Stimulated activated naive CD4-positive, alpha-beta T cell treated with Interleukin-2 at 50 U/mL for 16 hours (primary cell): ENCODE measurements at regions not wholly inside any gene's neighbourhood (a gene's known extent, or its start where the extent isn't known, plus 50 kb on each side); places are given as distances from the start of the nearest gene placed in this dataset.
"Not testable (repeated sequence)": the region's sequence is repeated elsewhere in the genome, so short reads cannot be mapped to it uniquely, and the experiment has no call there.

Experiments used
- DNase-seq: peaks from one replicate; lab custom pipeline; 2025; lab: John Stamatoyannopoulos, UW

- DNase-seq, result no peak
Observed at GRCh38 chr15:93825682-93826081, 405.7 kb upstream of the MCTP2 start.

GRCh38 chr15:93823971-93824913, 407.1 kb upstream of the MCTP2 start:
- DNase-seq, result no peak

DNA sequence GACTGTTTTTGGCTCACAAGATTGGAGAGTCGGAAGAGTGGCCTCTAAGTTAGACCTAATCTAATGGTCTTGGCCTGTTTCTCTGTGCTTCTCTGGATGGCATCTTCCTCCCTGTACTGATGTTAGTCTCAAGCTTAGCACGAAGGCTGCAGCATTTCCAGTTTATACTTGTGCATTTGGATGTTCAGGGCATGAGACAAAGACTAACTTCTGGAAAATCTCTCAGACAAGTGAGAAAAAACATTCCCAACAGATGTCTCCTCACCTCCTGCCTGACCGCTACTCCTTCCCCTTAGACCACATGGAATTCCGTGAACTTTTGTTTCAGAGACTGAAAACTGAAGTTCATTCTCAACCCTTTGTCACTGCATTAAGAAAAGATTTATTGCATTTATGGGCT, 410.8 kb upstream of the MCTP2 start:
- DNase-seq, result no peak

DNA sequence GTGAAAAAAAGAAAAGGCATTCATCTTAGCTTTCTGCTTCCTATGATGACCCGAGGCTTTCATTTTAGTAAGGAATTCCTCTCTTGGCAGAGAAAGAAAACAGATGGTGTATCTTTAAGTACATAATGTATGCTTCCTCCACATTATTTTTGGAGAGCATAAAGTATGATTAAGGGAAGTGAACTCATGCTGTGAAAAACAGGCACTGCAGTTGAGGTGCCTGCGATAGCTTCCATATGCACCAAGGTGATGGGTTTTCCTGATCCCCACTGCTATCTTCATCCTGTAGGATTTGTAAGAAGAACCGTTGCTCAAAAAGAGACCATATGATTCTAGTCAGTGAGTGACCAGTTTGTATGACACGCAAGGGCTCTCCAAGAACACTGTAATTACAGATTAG, 411.5 kb upstream of the MCTP2 start:
- DNase-seq, result no peak

- DNase-seq, result no peak
Observed at GRCh38 chr15:93816815-93817214, 414.5 kb upstream of the MCTP2 start.

DNA sequence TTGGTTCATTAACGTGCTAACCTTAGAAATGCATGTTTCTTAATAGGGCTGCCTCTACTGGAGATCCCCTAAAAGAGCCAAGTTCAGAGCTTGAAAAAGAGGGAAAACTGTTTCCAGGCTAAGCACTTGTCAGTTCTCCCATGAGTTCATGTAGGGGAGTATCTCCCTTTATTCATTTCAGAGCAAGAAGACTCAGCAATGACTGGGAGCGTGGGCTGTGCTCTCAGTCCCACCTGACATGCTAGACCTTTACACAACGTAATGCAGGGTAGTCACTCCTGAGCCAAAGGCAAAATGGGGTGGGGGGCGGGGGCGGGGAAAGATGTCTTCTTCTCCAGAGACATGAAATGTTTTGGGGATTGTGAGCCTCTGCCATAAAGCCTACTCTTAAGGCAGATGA, 420.1 kb upstream of the MCTP2 start:
- DNase-seq, result no peak

DNA sequence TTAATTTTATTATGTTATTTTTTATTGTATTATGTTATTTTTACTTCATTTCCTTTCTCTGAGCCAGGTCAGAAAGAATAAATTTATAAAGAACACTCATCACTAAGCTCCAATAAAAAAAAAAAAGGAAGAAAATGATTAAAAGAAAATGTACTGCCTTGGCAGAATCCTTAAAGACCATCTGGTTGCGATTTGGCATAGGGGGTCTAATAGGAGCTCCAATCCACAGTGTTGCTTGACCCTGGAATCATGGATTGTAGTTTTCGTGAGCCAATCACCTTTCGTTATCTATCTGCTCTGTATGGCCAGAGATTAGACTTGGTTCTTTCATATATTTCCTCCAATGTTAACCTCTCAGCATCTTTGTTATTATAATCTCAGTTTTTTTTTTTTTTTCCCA, 421.8 kb upstream of the MCTP2 start:
- no peak for DNase-seq

GRCh38 chr15:93803421-93804152, 427.8 kb upstream of the MCTP2 start:
- DNase-seq, result no peak

GRCh38 chr15:93801206-93801605, 430.2 kb upstream of the MCTP2 start:
- no peak for DNase-seq

DNA sequence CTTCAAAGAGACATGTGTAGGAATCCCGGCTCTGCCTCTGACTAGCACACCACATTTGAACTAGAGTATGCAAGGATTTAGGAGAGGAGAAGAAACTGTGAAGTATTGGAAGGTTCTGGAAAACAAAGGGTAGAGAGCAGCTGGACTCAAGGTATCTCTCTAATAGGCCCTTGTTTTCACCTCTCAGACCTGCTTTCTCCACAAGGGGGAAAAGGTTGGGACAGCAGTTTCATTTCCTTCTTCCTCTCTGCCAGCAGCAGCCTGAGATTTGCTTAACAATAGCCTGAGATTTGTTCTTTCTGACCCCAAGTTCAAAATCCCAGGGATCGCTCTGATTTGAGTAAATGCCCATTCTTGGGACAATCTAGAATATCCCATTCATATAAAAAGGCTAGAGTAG, 430.6 kb upstream of the MCTP2 start:
- DNase-seq, result no peak

DNA sequence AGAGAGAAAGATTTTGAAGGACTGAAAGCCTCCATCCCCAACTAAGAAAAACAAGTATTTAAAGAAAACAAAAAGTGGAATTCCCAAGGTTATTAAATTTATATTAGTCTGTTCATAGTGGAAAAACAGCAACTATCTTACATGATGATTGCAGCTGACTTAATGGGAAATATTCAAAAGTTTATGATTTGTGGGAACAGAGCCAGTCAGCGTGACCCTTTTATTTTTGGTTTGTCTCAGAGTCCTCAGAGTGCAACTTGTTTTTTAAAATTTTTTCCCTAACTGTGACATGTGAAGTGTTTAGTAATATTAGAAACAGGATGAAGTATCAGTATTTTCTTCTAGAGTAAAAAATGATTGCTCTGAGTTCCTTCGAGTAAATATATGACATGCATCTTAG, 441.9 kb upstream of the MCTP2 start:
- no peak for DNase-seq

DNA sequence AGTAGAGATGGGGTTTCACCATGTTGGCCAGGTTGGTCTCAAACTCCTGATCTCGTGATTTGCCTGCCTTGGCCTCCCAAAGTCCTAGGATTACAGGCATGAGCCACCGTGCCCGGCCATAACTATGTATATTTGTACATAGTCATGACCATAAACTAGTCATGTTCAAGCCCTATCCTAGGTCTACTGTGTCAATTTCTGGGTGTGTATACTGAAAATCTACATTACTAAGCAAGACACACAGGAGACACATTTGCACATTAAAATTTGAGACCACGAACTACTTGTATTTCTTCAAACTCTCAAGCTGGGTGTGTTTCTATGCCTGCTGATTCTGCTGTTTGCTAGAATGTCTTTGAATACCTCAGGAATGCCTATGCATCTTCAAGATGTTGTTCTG, 451.3 kb upstream of the MCTP2 start:
- no peak for DNase-seq

DNA sequence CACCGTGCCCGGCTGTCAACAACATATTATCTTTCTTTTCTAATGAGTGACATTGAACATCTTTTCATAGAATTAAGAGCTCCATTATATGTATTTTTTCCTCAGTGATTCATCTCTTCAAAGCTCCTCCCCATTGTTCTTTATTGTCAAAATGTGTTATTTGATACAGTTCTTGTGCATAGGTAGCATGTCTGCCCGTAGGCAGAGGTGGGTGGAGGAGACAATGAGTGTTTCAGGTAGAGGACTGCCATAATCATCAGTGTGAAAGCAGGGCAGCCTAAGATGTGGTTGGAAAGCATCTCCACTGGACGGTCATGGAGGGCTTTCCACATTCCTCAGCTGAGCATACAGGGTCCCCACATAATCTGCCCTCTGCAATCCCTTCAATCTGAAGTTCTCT, 452.0 kb upstream of the MCTP2 start:
- DNase-seq, result no peak

- no peak for DNase-seq
Observed at GRCh38 chr15:93771196-93772030, 459.9 kb upstream of the MCTP2 start.

GRCh38 chr15:93770788-93771187, 460.6 kb upstream of the MCTP2 start:
- no peak for DNase-seq

GRCh38 chr15:93762036-93762435, 469.3 kb upstream of the MCTP2 start:
- DNase-seq, result no peak

DNA sequence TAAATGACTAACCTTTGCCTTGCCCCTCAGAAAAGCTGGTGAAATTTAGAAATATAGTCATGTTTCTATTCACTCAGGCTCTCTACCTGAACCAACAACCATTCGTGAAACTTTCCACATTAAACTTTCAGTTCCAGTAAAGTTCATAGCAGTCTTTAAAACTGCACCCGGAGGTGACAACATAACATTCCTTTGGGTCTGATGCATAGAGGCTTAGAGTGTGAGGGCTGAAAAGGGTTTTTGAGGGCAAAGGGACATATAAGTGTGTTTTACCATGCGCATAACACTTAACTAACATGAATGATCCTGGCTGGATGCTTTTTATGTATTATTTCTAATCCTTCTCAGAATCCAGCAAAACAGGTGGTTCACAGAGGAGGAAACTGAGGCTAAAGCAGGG, 471.7 kb upstream of the MCTP2 start:
- DNase-seq, result no peak

DNA sequence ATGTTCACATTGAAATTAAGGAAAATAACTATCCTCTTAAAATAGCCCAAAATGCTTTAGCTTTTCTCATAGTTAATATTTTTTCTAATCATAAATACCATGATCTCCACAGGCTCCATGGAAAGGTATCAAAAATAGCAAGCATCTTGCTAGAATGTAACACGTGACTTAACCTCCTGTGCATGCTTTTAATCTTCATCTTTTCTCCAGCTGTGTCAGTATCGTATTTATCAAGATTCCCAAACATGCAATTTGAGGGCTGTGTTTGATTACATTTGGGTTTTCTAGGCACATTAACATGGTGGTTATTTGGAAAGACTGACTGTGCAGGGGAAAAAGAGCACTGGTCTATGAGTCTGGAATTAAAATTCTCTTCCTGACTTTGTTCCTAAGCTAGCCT, 472.5 kb upstream of the MCTP2 start:
- DNase-seq, result no peak

DNA sequence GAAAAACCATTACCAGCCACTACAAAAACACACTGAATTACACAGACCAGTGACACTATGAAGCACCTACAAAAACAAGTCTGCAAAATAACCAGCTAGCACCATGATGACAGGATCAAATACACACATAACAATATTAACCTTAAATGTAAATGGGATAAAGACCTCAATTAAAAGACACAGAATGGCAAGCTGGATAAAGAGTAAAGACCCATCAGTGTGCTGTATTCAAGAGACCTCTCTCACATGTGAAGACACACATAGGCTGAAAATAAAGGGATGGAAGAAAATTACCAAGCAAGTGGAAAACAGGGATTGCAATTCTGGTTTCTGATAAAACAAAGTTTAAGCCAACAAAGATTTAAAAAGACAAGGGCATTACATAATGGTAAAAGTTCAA, 482.7 kb upstream of the MCTP2 start:
- DNase-seq, result no peak

- not testable (repeated sequence) for DNase-seq
Observed at GRCh38 chr15:93734976-93735375, 496.4 kb upstream of the MCTP2 start.

GRCh38 chr15:93730724-93731123, 500.6 kb upstream of the MCTP2 start:
- no peak for DNase-seq

DNA sequence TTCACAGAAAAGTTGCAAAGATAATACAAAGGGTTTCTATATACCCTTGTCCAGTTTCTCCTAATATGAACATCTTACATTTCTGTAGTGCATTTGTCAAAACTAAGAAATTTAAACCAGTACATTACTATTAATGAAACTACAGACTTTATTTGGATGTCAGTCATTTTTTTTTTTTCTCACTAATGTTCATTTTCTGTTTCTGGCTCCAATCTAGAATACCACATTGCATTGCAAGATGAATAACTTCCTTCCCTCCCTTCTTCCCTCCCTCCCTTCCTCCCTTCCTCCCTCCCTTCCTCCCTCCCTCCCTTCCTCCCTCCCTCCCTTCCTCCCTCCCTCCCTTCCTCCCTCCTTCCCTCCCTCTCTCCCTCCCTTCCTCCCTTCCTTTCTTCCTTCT, 509.2 kb upstream of the MCTP2 start:
- no peak for DNase-seq

DNA sequence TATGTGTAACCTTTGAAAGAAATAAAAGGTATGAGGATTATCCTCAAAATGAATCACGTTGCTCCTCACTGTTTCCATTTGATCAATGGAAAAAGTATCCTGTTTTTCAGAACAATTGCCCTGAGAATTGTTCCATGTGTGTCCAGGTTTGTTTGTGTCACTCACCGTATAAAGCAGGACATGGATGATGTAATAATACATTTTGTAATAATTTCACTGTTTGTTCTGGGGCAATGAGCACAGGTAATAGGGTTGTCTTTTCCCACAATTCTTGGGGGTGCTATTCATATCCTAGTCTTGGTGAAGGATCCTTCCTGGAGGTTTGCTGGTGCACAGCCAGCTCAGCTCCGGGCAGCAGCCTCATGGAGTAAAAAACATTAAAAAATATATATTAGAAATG, 510.8 kb upstream of the MCTP2 start:
- DNase-seq, result no peak
